WTC11 (cell line): ENCODE measurements at regions not wholly inside any gene's neighbourhood (a gene's known extent, or its start where the extent isn't known, plus 50 kb on each side); places are given as distances from the start of the nearest gene placed in this dataset.

ENCODE experiments used
- ATAC-seq: fragments of 200-7000 bp; cut with Tn5 transposase; 2 replicates; pipeline ENCODE4 v1.10.0; 2021; ENCODE audit warnings: mild to moderate bottlenecking, moderate library complexity
- CTCF ChIA-PET: fragments of 300-600 bp; sonication (Branson Sonifier 250); formaldehyde crosslinking; loops from one replicate; lab custom pipeline; 2021; ENCODE audit warnings: antibody characterized with exemption; lab: Charles Lee
- POLR2A ChIA-PET: fragments of 350-600 bp; sonication (Branson Sonifier 250); formaldehyde crosslinking; loops from one replicate; lab custom pipeline; 2021; ENCODE audit warnings: antibody characterized with exemption; lab: Charles Lee
- DNase-seq: peaks from one replicate; pipeline ENCODE4 v3.0.0; 2021; ENCODE audit warnings: low spot score
- H3K27ac Mint-ChIP-seq: 2 replicates; pipeline ENCODE4 v1.8.0; 2021; ENCODE audit warnings: mixed read lengths
- H3K27me3 Mint-ChIP-seq: 2 replicates; pipeline ENCODE4 v1.8.0; 2021; ENCODE audit warnings: low read depth, mild to moderate bottlenecking, moderate library complexity, mixed read lengths
- H3K36me3 Mint-ChIP-seq: 2 replicates; pipeline ENCODE4 v1.8.0; 2021; ENCODE audit warnings: mixed read lengths
- H3K4me1 Mint-ChIP-seq: 2 replicates; pipeline ENCODE4 v1.8.0; 2022; ENCODE audit warnings: mixed read lengths
- H3K4me3 Mint-ChIP-seq: 2 replicates; pipeline ENCODE4 v1.8.0; 2021; ENCODE audit warnings: mild to moderate bottlenecking, moderate library complexity, mixed read lengths
- H3K9me3 Mint-ChIP-seq: 2 replicates; pipeline ENCODE4 v1.8.0; 2021; ENCODE audit warnings: mixed read lengths
- MXD4 ChIP-seq: fragments of 250-450 bp; sonication (Bioruptor Pico); IDR thresholded peaks from 2 replicates; pipeline ENCODE4 v1.8.0; 2021; ENCODE audit warnings: mild to moderate bottlenecking, moderate library complexity, borderline replicate concordance
- SMAD4 ChIP-seq: sonication (generic); formaldehyde crosslinking; IDR thresholded peaks from 2 replicates; pipeline ENCODE4 v1.8.0; 2022; ENCODE audit warnings: mild to moderate bottlenecking, missing genetic modification reagents
- SP1 ChIP-seq: sonication (generic); formaldehyde crosslinking; conservative IDR thresholded peaks from 2 replicates; pipeline ENCODE4 v1.8.1; 2022; ENCODE audit warnings: missing genetic modification reagents
- TEAD1 ChIP-seq: sonication (generic); formaldehyde crosslinking; IDR thresholded peaks from 2 replicates; pipeline ENCODE4 v1.8.0; 2022; ENCODE audit warnings: mild to moderate bottlenecking, missing genetic modification reagents
- ZNF121 ChIP-seq: sonication (generic); formaldehyde crosslinking; IDR thresholded peaks from 2 replicates; pipeline ENCODE4 v1.8.0; 2023; ENCODE audit warnings: missing genetic modification reagents
- ZNF219 ChIP-seq: sonication (generic); formaldehyde crosslinking; IDR thresholded peaks from 2 replicates; pipeline ENCODE4 v1.8.0; 2023; ENCODE audit warnings: missing genetic modification reagents, mild to moderate bottlenecking, borderline replicate concordance
- TF ChIP-seq, protein P1 (sequence below): sonication (generic); formaldehyde crosslinking; IDR thresholded peaks from 2 replicates; pipeline ENCODE4 v1.8.1; 2023; ENCODE audit warnings: mild to moderate bottlenecking, missing genetic modification reagents
- TF ChIP-seq, protein P2 (sequence below): sonication (generic); formaldehyde crosslinking; IDR thresholded peaks from 2 replicates; pipeline ENCODE4 v1.8.1; 2023; ENCODE audit warnings: mild to moderate bottlenecking, missing genetic modification reagents, borderline replicate concordance
- TF ChIP-seq, protein P3 (sequence below): fragments of 250-450 bp; sonication (Bioruptor Pico); IDR thresholded peaks from 2 replicates; pipeline ENCODE4 v1.9.0; 2021; ENCODE audit warnings: mild to moderate bottlenecking
- TF ChIP-seq, protein P4 (sequence below): fragments of 250-450 bp; sonication (Bioruptor Pico); IDR thresholded peaks from 2 replicates; pipeline ENCODE4 v1.9.0; 2021; ENCODE audit warnings: mild to moderate bottlenecking
- TF ChIP-seq, protein P5 (sequence below): sonication (generic); formaldehyde crosslinking; conservative IDR thresholded peaks from 2 replicates; pipeline ENCODE4 v1.8.1; 2022; ENCODE audit warnings: mild to moderate bottlenecking, missing genetic modification reagents
- TF ChIP-seq, protein P6 (sequence below): sonication (generic); formaldehyde crosslinking; IDR thresholded peaks from 2 replicates; pipeline ENCODE4 v1.8.1; 2023; ENCODE audit warnings: mild to moderate bottlenecking, missing genetic modification reagents, moderate library complexity
- TF ChIP-seq, protein P7 (sequence below): sonication (generic); formaldehyde crosslinking; IDR thresholded peaks from 2 replicates; pipeline ENCODE4 v1.8.1; 2022; ENCODE audit warnings: mild to moderate bottlenecking, missing genetic modification reagents, moderate library complexity, borderline replicate concordance
- TF ChIP-seq, protein P8 (sequence below): sonication (generic); formaldehyde crosslinking; IDR thresholded peaks from 2 replicates; pipeline ENCODE4 v1.8.0; 2023; ENCODE audit warnings: missing genetic modification reagents, mild to moderate bottlenecking, borderline replicate concordance
- TF ChIP-seq, protein P9 (sequence below): sonication (generic); formaldehyde crosslinking; IDR thresholded peaks from 2 replicates; pipeline ENCODE4 v1.8.1; 2022; ENCODE audit warnings: low read depth, mild to moderate bottlenecking, moderate library complexity, missing genetic modification reagents, borderline replicate concordance

DNA sequence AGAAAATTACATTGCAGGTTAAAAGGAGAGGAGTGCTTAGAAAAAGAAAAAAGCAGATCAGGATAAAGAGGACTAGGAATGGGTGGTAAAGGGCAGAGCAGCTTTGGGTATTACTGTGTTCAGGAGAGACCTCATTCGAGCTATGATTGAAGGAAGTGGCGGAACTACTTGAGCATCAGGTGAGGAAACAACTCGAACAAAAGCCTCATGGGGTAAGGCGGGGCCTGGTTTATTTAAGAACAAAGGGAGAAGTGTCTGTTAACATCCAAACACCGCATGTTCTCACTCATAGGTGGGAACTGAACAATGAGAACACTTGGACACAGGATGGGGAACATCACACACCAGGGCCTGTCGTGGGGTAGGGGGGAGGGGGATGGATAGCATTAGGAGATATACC is 444.6 kb upstream of the CCDC196 start:
- no peak overlapping the region for H3K27ac Mint-ChIP-seq
- peak; percentile 61 for ATAC-seq
- peaks cover 14% of the 10 kb centered on the region for H3K4me1 Mint-ChIP-seq
- CTCF ChIA-PET, result interaction anchor here (0.9 kb wide), 1 partner anchor 81 kb away, joined by 3 read pairs; no protein-coding TSS in a partner anchor
- peaks cover 10% of the 10 kb centered on the region for H3K9me3 Mint-ChIP-seq
- H3K27me3 Mint-ChIP-seq, result peaks cover 5% of the 10 kb centered on the region
- H3K4me3 Mint-ChIP-seq, result no peak overlapping the region
- POLR2A ChIA-PET, result no interaction called here
- TF ChIP-seq, protein P1, sequence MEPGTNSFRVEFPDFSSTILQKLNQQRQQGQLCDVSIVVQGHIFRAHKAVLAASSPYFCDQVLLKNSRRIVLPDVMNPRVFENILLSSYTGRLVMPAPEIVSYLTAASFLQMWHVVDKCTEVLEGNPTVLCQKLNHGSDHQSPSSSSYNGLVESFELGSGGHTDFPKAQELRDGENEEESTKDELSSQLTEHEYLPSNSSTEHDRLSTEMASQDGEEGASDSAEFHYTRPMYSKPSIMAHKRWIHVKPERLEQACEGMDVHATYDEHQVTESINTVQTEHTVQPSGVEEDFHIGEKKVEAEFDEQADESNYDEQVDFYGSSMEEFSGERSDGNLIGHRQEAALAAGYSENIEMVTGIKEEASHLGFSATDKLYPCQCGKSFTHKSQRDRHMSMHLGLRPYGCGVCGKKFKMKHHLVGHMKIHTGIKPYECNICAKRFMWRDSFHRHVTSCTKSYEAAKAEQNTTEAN (CRISPR knock-in tag), result no peak
- TF ChIP-seq, protein P2, sequence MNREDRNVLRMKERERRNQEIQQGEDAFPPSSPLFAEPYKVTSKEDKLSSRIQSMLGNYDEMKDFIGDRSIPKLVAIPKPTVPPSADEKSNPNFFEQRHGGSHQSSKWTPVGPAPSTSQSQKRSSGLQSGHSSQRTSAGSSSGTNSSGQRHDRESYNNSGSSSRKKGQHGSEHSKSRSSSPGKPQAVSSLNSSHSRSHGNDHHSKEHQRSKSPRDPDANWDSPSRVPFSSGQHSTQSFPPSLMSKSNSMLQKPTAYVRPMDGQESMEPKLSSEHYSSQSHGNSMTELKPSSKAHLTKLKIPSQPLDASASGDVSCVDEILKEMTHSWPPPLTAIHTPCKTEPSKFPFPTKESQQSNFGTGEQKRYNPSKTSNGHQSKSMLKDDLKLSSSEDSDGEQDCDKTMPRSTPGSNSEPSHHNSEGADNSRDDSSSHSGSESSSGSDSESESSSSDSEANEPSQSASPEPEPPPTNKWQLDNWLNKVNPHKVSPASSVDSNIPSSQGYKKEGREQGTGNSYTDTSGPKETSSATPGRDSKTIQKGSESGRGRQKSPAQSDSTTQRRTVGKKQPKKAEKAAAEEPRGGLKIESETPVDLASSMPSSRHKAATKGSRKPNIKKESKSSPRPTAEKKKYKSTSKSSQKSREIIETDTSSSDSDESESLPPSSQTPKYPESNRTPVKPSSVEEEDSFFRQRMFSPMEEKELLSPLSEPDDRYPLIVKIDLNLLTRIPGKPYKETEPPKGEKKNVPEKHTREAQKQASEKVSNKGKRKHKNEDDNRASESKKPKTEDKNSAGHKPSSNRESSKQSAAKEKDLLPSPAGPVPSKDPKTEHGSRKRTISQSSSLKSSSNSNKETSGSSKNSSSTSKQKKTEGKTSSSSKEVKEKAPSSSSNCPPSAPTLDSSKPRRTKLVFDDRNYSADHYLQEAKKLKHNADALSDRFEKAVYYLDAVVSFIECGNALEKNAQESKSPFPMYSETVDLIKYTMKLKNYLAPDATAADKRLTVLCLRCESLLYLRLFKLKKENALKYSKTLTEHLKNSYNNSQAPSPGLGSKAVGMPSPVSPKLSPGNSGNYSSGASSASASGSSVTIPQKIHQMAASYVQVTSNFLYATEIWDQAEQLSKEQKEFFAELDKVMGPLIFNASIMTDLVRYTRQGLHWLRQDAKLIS, result no peak
- TF ChIP-seq, protein P3, sequence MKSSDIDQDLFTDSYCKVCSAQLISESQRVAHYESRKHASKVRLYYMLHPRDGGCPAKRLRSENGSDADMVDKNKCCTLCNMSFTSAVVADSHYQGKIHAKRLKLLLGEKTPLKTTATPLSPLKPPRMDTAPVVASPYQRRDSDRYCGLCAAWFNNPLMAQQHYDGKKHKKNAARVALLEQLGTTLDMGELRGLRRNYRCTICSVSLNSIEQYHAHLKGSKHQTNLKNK (CRISPR knock-in tag), result no peak
- no peak for TF ChIP-seq TEAD1 (CRISPR knock-in tag)
- H3K36me3 Mint-ChIP-seq, result no peaks in the 10 kb centered on the region
- DNase-seq, result no peak

DNA sequence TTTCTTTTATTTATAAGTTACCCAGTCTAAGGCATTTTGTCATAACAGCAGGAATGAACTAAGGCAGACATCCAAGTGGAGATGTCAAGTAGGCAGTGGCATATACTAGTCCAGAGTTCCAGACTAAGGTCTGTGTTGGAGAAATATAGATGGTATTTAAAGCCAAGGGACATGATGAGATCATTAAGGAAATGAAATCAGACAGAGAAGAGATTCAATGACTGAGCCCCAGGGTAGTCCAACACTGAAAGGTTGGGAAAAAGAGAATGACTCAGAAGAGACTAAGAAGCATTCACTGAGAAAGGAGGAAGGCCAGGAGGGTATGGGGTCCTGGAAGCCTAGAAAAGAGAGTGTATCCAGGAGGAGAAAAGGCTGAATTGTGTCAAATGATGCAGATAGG is 442.2 kb upstream of the CCDC196 start:
- ATAC-seq (no peak), DNase-seq (no peak)
- Mint-ChIP-seq H3K9me3 (peaks cover 16% of the 10 kb centered on the region), H3K36me3 (no peaks in the 10 kb centered on the region), H3K4me1 (peaks cover 14% of the 10 kb centered on the region), H3K27ac (no peak overlapping the region), H3K27me3 (peaks cover 5% of the 10 kb centered on the region), H3K4me3 (no peak overlapping the region)
- CTCF ChIA-PET, result no interaction called here
- TF ChIP-seq, protein P4, sequence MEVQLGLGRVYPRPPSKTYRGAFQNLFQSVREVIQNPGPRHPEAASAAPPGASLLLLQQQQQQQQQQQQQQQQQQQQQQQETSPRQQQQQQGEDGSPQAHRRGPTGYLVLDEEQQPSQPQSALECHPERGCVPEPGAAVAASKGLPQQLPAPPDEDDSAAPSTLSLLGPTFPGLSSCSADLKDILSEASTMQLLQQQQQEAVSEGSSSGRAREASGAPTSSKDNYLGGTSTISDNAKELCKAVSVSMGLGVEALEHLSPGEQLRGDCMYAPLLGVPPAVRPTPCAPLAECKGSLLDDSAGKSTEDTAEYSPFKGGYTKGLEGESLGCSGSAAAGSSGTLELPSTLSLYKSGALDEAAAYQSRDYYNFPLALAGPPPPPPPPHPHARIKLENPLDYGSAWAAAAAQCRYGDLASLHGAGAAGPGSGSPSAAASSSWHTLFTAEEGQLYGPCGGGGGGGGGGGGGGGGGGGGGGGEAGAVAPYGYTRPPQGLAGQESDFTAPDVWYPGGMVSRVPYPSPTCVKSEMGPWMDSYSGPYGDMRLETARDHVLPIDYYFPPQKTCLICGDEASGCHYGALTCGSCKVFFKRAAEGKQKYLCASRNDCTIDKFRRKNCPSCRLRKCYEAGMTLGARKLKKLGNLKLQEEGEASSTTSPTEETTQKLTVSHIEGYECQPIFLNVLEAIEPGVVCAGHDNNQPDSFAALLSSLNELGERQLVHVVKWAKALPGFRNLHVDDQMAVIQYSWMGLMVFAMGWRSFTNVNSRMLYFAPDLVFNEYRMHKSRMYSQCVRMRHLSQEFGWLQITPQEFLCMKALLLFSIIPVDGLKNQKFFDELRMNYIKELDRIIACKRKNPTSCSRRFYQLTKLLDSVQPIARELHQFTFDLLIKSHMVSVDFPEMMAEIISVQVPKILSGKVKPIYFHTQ (CRISPR knock-in tag), result no peak
- TF ChIP-seq ZNF121 (CRISPR knock-in tag), result no peak
- TF ChIP-seq, protein P5, sequence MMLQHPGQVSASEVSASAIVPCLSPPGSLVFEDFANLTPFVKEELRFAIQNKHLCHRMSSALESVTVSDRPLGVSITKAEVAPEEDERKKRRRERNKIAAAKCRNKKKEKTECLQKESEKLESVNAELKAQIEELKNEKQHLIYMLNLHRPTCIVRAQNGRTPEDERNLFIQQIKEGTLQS (CRISPR knock-in tag), result no peak
- TF ChIP-seq, protein P6, sequence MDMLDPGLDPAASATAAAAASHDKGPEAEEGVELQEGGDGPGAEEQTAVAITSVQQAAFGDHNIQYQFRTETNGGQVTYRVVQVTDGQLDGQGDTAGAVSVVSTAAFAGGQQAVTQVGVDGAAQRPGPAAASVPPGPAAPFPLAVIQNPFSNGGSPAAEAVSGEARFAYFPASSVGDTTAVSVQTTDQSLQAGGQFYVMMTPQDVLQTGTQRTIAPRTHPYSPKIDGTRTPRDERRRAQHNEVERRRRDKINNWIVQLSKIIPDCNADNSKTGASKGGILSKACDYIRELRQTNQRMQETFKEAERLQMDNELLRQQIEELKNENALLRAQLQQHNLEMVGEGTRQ (CRISPR knock-in tag), result no peak
- TF ChIP-seq ZNF219 (CRISPR knock-in tag), result no peak
- TF ChIP-seq, protein P7, sequence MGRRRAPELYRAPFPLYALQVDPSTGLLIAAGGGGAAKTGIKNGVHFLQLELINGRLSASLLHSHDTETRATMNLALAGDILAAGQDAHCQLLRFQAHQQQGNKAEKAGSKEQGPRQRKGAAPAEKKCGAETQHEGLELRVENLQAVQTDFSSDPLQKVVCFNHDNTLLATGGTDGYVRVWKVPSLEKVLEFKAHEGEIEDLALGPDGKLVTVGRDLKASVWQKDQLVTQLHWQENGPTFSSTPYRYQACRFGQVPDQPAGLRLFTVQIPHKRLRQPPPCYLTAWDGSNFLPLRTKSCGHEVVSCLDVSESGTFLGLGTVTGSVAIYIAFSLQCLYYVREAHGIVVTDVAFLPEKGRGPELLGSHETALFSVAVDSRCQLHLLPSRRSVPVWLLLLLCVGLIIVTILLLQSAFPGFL (CRISPR knock-in tag), result no peak
- no peak for TF ChIP-seq SMAD4 (CRISPR knock-in tag)
- TF ChIP-seq, protein P8, sequence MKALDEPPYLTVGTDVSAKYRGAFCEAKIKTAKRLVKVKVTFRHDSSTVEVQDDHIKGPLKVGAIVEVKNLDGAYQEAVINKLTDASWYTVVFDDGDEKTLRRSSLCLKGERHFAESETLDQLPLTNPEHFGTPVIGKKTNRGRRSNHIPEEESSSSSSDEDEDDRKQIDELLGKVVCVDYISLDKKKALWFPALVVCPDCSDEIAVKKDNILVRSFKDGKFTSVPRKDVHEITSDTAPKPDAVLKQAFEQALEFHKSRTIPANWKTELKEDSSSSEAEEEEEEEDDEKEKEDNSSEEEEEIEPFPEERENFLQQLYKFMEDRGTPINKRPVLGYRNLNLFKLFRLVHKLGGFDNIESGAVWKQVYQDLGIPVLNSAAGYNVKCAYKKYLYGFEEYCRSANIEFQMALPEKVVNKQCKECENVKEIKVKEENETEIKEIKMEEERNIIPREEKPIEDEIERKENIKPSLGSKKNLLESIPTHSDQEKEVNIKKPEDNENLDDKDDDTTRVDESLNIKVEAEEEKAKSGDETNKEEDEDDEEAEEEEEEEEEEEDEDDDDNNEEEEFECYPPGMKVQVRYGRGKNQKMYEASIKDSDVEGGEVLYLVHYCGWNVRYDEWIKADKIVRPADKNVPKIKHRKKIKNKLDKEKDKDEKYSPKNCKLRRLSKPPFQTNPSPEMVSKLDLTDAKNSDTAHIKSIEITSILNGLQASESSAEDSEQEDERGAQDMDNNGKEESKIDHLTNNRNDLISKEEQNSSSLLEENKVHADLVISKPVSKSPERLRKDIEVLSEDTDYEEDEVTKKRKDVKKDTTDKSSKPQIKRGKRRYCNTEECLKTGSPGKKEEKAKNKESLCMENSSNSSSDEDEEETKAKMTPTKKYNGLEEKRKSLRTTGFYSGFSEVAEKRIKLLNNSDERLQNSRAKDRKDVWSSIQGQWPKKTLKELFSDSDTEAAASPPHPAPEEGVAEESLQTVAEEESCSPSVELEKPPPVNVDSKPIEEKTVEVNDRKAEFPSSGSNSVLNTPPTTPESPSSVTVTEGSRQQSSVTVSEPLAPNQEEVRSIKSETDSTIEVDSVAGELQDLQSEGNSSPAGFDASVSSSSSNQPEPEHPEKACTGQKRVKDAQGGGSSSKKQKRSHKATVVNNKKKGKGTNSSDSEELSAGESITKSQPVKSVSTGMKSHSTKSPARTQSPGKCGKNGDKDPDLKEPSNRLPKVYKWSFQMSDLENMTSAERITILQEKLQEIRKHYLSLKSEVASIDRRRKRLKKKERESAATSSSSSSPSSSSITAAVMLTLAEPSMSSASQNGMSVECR (CRISPR knock-in tag), result no peak
- TF ChIP-seq, protein P9, sequence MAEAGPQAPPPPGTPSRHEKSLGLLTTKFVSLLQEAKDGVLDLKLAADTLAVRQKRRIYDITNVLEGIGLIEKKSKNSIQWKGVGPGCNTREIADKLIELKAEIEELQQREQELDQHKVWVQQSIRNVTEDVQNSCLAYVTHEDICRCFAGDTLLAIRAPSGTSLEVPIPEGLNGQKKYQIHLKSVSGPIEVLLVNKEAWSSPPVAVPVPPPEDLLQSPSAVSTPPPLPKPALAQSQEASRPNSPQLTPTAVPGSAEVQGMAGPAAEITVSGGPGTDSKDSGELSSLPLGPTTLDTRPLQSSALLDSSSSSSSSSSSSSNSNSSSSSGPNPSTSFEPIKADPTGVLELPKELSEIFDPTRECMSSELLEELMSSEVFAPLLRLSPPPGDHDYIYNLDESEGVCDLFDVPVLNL (CRISPR knock-in tag), result no peak
- TF ChIP-seq MXD4 (CRISPR knock-in tag), result no peak
- TF ChIP-seq, protein P1 (CRISPR knock-in tag), result no peak
- TF ChIP-seq SP1 (CRISPR knock-in tag), result no peak
- POLR2A ChIA-PET, result no interaction called here
